Endothelial cell of umbilical vein (primary cell): ENCODE measurements at regions not wholly inside any gene's neighbourhood (a gene's known extent, or its start where the extent isn't known, plus 50 kb on each side); places are given as distances from the start of the nearest gene placed in this dataset.
"Not testable (repeated sequence)": the region's sequence is repeated elsewhere in the genome, so short reads cannot be mapped to it uniquely, and the experiment has no call there.

Experiments used
- POLR2A ChIP-seq: IDR thresholded peaks from 2 replicates; pipeline ENCODE4 v1.6.1; 2012; ENCODE audit warnings: low read depth, mild to moderate bottlenecking, control low read depth, low read length
- TF ChIP-seq, protein P1 (sequence below), 2 donors: IDR thresholded peaks; 1 replicate in 1 of 2; 2 replicates in 1 of 2; pipeline ENCODE4 v1.5.1; 2011; ENCODE audit warnings: low read length in 2 of 2, mild to moderate bottlenecking in 2 of 2, moderate library complexity in 2 of 2, control low read depth in 1 of 2, inconsistent platforms in 1 of 2, low read depth in 1 of 2; ENCODE audit not compliant: insufficient read depth in 1 of 2; ENCODE audit errors: extremely low read depth in 1 of 2

DNA sequence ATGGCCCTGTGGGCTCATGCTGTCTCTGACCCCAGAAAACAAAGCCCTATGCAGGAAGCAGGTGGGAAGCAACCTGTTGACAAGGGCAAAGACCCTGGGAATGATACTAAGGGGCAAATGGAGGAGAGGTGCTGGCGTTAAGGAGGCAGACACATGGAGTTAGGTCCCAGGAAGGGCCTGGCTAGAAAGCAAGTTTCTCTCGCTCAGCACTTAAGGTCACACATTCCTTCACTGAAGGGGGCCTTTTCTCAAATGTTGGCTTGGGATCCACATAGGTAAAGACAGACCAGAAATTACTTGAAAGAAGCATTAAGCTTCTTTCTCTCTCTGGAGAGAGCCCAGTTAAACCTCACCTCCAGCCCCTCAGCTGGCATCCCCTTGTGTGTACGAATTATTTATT, 155.7 kb downstream of the ADRA2C start:
- TF ChIP-seq, protein P1, sequence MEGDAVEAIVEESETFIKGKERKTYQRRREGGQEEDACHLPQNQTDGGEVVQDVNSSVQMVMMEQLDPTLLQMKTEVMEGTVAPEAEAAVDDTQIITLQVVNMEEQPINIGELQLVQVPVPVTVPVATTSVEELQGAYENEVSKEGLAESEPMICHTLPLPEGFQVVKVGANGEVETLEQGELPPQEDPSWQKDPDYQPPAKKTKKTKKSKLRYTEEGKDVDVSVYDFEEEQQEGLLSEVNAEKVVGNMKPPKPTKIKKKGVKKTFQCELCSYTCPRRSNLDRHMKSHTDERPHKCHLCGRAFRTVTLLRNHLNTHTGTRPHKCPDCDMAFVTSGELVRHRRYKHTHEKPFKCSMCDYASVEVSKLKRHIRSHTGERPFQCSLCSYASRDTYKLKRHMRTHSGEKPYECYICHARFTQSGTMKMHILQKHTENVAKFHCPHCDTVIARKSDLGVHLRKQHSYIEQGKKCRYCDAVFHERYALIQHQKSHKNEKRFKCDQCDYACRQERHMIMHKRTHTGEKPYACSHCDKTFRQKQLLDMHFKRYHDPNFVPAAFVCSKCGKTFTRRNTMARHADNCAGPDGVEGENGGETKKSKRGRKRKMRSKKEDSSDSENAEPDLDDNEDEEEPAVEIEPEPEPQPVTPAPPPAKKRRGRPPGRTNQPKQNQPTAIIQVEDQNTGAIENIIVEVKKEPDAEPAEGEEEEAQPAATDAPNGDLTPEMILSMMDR (IDR thresholded peaks at IDR 0.05; ENCODE audit: extremely low read depth in 1 of 2, insufficient read depth in 1 of 2, low read depth in 1 of 2, low read length in 2 of 2), result not testable (repeated sequence)
- TF ChIP-seq POLR2A, result not testable (repeated sequence)
